ENCODE measurements at regions not wholly inside any gene's neighbourhood (a gene's known extent, or its start where the extent isn't known, plus 50 kb on each side); places are given as distances from the start of the nearest gene placed in this dataset.
A peak's percentile ranks its signal among the peaks of the same experiment; 100 is the strongest.

GRCh38 chr15:93948726-93949125, 282.6 kb upstream of the MCTP2 start:
- Mint-ChIP-seq H3K27me3 (ENCODE audit: low read depth, poor library complexity) (peaks cover 6% of the 10 kb centered on the region), H3K36me3 (ENCODE audit: low read depth) (no peaks in the 10 kb centered on the region), H3K4me3 (peak overlapping the region; percentile 11), H3K9me3 (peaks cover 4% of the 10 kb centered on the region), H3K4me1 (peaks cover 16% of the 10 kb centered on the region), H3K27ac (peak overlapping the region; percentile 84)
- DNase-seq: no peak
- TF ChIP-seq CTCF (IDR thresholded peaks at IDR 0.05): no peak

GRCh38 chr15:93943586-93943985, 287.8 kb upstream of the MCTP2 start:
- no peak overlapping the region for H3K4me3 Mint-ChIP-seq

GRCh38 chr15:93942269-93942694, 289.1 kb upstream of the MCTP2 start:
- Mint-ChIP-seq H3K36me3 (ENCODE audit: low read depth) (no peaks in the 10 kb centered on the region), H3K27ac (peak overlapping the region; percentile 26), H3K27me3 (ENCODE audit: low read depth, poor library complexity) (no peaks in the 10 kb centered on the region), H3K9me3 (peaks cover 9% of the 10 kb centered on the region), H3K4me1 (peaks cover 18% of the 10 kb centered on the region), H3K4me3 (no peak overlapping the region)
- TF ChIP-seq CTCF (IDR thresholded peaks at IDR 0.05): no peak
- no peak for DNase-seq

More at GRCh38 chr15:93943586-93943985, 287.8 kb upstream of the MCTP2 start:
- TF ChIP-seq CTCF (IDR thresholded peaks at IDR 0.05): no peak
- peaks cover 9% of the 10 kb centered on the region for H3K9me3 Mint-ChIP-seq
- no peak overlapping the region for H3K27ac Mint-ChIP-seq
- H3K27me3 Mint-ChIP-seq (ENCODE audit: low read depth, poor library complexity): no peaks in the 10 kb centered on the region
- H3K36me3 Mint-ChIP-seq (ENCODE audit: low read depth): no peaks in the 10 kb centered on the region
- peaks cover 22% of the 10 kb centered on the region for H3K4me1 Mint-ChIP-seq
- no peak for DNase-seq

GRCh38 chr15:93941697-93942096, 289.7 kb upstream of the MCTP2 start:
- no peak for TF ChIP-seq CTCF (IDR thresholded peaks at IDR 0.05)
- DNase-seq: no peak
- no peak overlapping the region for H3K27ac Mint-ChIP-seq
- no peaks in the 10 kb centered on the region for H3K36me3 Mint-ChIP-seq (ENCODE audit: low read depth)
- peaks cover 9% of the 10 kb centered on the region for H3K9me3 Mint-ChIP-seq
- no peaks in the 10 kb centered on the region for H3K27me3 Mint-ChIP-seq (ENCODE audit: low read depth, poor library complexity)
- H3K4me1 Mint-ChIP-seq: peaks cover 18% of the 10 kb centered on the region
- H3K4me3 Mint-ChIP-seq: no peak overlapping the region

- no peak overlapping the region for H3K27ac Mint-ChIP-seq
- H3K4me3 Mint-ChIP-seq: no peak overlapping the region
- peaks cover 9% of the 10 kb centered on the region for H3K9me3 Mint-ChIP-seq
- peaks cover 18% of the 10 kb centered on the region for H3K4me1 Mint-ChIP-seq
- TF ChIP-seq CTCF (IDR thresholded peaks at IDR 0.05): no peak
- no peaks in the 10 kb centered on the region for H3K27me3 Mint-ChIP-seq (ENCODE audit: low read depth, poor library complexity)
- DNase-seq: no peak
- H3K36me3 Mint-ChIP-seq (ENCODE audit: low read depth): no peaks in the 10 kb centered on the region
Observed at GRCh38 chr15:93940226-93940625, 291.1 kb upstream of the MCTP2 start.

- Mint-ChIP-seq H3K27me3 (ENCODE audit: low read depth, poor library complexity) (peaks cover 8% of the 10 kb centered on the region), H3K4me1 (no peaks in the 10 kb centered on the region), H3K4me3 (no peak overlapping the region), H3K27ac (no peak overlapping the region), H3K36me3 (ENCODE audit: low read depth) (no peaks in the 10 kb centered on the region), H3K9me3 (no peaks in the 10 kb centered on the region)
- no peak for TF ChIP-seq CTCF (IDR thresholded peaks at IDR 0.05)
- DNase-seq: no peak
Observed at GRCh38 chr15:93932164-93932776, 299.1 kb upstream of the MCTP2 start.

Measured in nephron progenitor cell (in vitro differentiated cells).